Esophagus squamous epithelium (tissue), 4 donors: ENCODE measurements at regions not wholly inside any gene's neighbourhood (a gene's known extent, or its start where the extent isn't known, plus 50 kb on each side); places are given as distances from the start of the nearest gene placed in this dataset.

ENCODE experiments used
- POLR2A ChIP-seq, 4 donors: fragments of 450-650 bp; IDR thresholded peaks; one replicate each; pipeline ENCODE4 v1.6.1; 2017; ENCODE audit warnings: antibody characterized with exemption in 4 of 4, mild to moderate bottlenecking in 4 of 4, moderate library complexity in 3 of 4
- TF ChIP-seq, protein P1 (sequence below), 6 experiments: fragments of 450-650 bp in 4 of 6; fragments of 200-600 bp in 2 of 6; sonication (generic) in 2 of 6; IDR thresholded peaks; one replicate each; pipeline ENCODE4 v1.5.1; 2016 to 2019; ENCODE audit warnings: antibody characterized with exemption in 6 of 6, mild to moderate bottlenecking in 4 of 6, moderate library complexity in 4 of 6

DNA sequence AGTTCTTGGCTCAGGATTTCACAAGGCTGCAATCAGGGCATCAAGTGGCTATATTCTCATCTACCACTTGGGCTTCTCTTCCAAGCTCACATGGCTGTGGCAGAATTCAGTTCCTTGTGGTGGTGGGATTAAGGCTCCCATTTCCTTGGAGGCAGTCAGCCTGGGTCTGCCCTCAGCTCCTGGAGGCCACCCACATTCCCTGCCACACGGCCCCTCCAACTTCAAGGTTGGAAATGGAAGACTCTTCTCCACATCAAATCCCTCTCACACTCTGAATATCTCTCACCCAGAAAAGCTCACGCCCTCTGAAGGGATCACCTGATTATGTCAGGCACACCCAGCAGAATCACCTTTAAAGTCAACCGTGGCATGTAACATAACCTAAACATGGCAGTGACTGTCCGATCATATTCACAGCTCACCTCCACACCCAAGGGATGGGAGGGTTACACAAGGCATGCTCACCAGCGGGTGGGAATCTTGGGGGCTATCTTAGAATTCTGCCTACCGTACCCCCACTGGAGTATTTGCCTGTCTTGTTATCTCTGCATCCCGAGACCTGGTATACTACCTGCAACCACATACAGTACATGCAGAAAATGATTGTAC is 256.2 kb upstream of the KLHL29 start:
- TF ChIP-seq, protein P1, sequence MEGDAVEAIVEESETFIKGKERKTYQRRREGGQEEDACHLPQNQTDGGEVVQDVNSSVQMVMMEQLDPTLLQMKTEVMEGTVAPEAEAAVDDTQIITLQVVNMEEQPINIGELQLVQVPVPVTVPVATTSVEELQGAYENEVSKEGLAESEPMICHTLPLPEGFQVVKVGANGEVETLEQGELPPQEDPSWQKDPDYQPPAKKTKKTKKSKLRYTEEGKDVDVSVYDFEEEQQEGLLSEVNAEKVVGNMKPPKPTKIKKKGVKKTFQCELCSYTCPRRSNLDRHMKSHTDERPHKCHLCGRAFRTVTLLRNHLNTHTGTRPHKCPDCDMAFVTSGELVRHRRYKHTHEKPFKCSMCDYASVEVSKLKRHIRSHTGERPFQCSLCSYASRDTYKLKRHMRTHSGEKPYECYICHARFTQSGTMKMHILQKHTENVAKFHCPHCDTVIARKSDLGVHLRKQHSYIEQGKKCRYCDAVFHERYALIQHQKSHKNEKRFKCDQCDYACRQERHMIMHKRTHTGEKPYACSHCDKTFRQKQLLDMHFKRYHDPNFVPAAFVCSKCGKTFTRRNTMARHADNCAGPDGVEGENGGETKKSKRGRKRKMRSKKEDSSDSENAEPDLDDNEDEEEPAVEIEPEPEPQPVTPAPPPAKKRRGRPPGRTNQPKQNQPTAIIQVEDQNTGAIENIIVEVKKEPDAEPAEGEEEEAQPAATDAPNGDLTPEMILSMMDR (IDR thresholded peaks at IDR 0.05) = no peak
- no peak for TF ChIP-seq POLR2A (IDR thresholded peaks at IDR 0.05)
